Parathyroid adenoma (tissue), 2 donors: ENCODE measurements at regions not wholly inside any gene's neighbourhood (a gene's known extent, or its start where the extent isn't known, plus 50 kb on each side); places are given as distances from the start of the nearest gene placed in this dataset.

Experiments used
- H2AFZ ChIP-seq: fragments of 300-600 bp; sonication (generic); one replicate; pipeline ENCODE4 v1.7.0; 2017; ENCODE audit warnings: antibody characterized with exemption, mild to moderate bottlenecking
- H3K27ac ChIP-seq: fragments of 300-600 bp; sonication (generic); one replicate; pipeline ENCODE4 v1.7.0; 2017
- H3K27me3 ChIP-seq: fragments of 300-600 bp; sonication (generic); one replicate; pipeline ENCODE4 v1.7.0; 2017; ENCODE audit warnings: low read length; ENCODE audit not compliant: control insufficient read depth, insufficient read depth
- H3K36me3 ChIP-seq: fragments of 300-600 bp; sonication (generic); one replicate; pipeline ENCODE4 v1.7.0; 2017; ENCODE audit warnings: low read length; ENCODE audit not compliant: control insufficient read depth, insufficient read depth
- H3K4me1 ChIP-seq: fragments of 300-600 bp; sonication (generic); one replicate; pipeline ENCODE4 v1.7.0; 2017; ENCODE audit warnings: control low read depth
- H3K4me2 ChIP-seq: fragments of 300-600 bp; sonication (generic); one replicate; pipeline ENCODE4 v1.7.0; 2017; ENCODE audit warnings: low read length
- H3K4me3 ChIP-seq: fragments of 300-600 bp; sonication (generic); one replicate; pipeline ENCODE4 v1.7.0; 2017; ENCODE audit warnings: low read depth, low read length
- H3K79me2 ChIP-seq: fragments of 300-600 bp; sonication (generic); one replicate; pipeline ENCODE4 v1.7.0; 2017; ENCODE audit warnings: control low read depth
- H3K9ac ChIP-seq: fragments of 300-600 bp; sonication (generic); one replicate; pipeline ENCODE4 v1.7.0; 2017; ENCODE audit warnings: mild to moderate bottlenecking
- H3K9me3 ChIP-seq: fragments of 300-600 bp; sonication (generic); one replicate; pipeline ENCODE4 v1.7.0; 2017; ENCODE audit warnings: low read length; ENCODE audit not compliant: control insufficient read depth
- CTCF ChIP-seq: fragments of 300-600 bp; sonication (generic); IDR thresholded peaks from one replicate; pipeline ENCODE4 v1.7.0; 2017; ENCODE audit warnings: antibody characterized with exemption, mild to moderate bottlenecking
- donor health status: primary hyperparathyroidism.

GRCh38 chr7:35553519-35553918 lies 141.4 kb downstream of the HERPUD2 start:
- Histone ChIP-seq H2AFZ (no peak overlapping the region), H3K9me3 (no peaks in the 10 kb centered on the region), H3K9ac (no peak overlapping the region), H3K4me1 (no peaks in the 10 kb centered on the region), H3K36me3 (no peaks in the 10 kb centered on the region), H3K4me3 (no peak overlapping the region), H3K27me3 (no peaks in the 10 kb centered on the region), H3K4me2 (no peak overlapping the region), H3K79me2 (no peaks in the 10 kb centered on the region), H3K27ac (no peak overlapping the region)
- no peak for TF ChIP-seq CTCF

GRCh38 chr7:35552691-35553090 lies 142.2 kb downstream of the HERPUD2 start:
- Histone ChIP-seq H3K27me3 (no peaks in the 10 kb centered on the region), H3K9me3 (no peaks in the 10 kb centered on the region), H3K79me2 (no peaks in the 10 kb centered on the region), H3K36me3 (no peaks in the 10 kb centered on the region), H3K27ac (no peak overlapping the region), H3K4me3 (no peak overlapping the region), H3K4me1 (no peaks in the 10 kb centered on the region), H3K9ac (no peak overlapping the region), H2AFZ (no peak overlapping the region), H3K4me2 (no peak overlapping the region)
- TF ChIP-seq CTCF, result no peak

- no peak overlapping the region for H3K27ac ChIP-seq
- no peaks in the 10 kb centered on the region for H3K36me3 ChIP-seq
- no peaks in the 10 kb centered on the region for H3K9me3 ChIP-seq
- no peaks in the 10 kb centered on the region for H3K79me2 ChIP-seq
- no peak for TF ChIP-seq CTCF
- no peak overlapping the region for H3K9ac ChIP-seq
- no peak overlapping the region for H3K4me2 ChIP-seq
- H3K27me3 ChIP-seq, result no peaks in the 10 kb centered on the region
- H2AFZ ChIP-seq, result no peak overlapping the region
- no peak overlapping the region for H3K4me3 ChIP-seq
- H3K4me1 ChIP-seq, result no peaks in the 10 kb centered on the region
Measured at GRCh38 chr7:35551321-35552081, 143.4 kb downstream of the HERPUD2 start.

GRCh38 chr7:35550831-35551230 lies 144.1 kb downstream of the HERPUD2 start:
- Histone ChIP-seq H3K36me3 (no peaks in the 10 kb centered on the region), H3K4me1 (no peaks in the 10 kb centered on the region)

More at GRCh38 chr7:35550831-35551230, 144.1 kb downstream of the HERPUD2 start:
- H3K79me2 ChIP-seq, result no peaks in the 10 kb centered on the region
- no peak overlapping the region for H2AFZ ChIP-seq
- no peak overlapping the region for H3K9ac ChIP-seq
- no peaks in the 10 kb centered on the region for H3K27me3 ChIP-seq
- no peak overlapping the region for H3K4me2 ChIP-seq
- H3K4me3 ChIP-seq, result no peak overlapping the region
- TF ChIP-seq CTCF, result no peak
- no peaks in the 10 kb centered on the region for H3K9me3 ChIP-seq
- no peak overlapping the region for H3K27ac ChIP-seq
